ENCODE measurements at regions not wholly inside any gene's neighbourhood (a gene's known extent, or its start where the extent isn't known, plus 50 kb on each side); places are given as distances from the start of the nearest gene placed in this dataset.
A peak's percentile ranks its signal among the peaks of the same experiment; 100 is the strongest.

DNA sequence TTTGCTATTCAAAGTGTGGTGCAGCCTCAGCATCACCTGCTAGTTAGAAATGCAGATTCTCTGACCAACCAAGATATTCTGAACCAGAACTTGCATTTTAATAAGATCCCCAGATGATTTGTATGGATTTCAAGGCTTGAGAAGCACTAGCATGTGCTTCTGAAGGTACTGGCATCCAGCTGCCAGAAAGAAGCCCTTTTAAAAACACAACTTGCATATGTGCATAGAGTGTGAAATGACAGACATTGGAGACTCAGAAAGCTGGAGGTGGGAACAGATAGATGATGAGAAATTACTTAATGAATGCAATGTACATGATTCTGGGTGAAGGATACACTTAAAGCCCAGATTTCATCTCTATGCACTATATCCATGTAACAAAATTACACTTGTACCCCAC is 409.3 kb upstream of the SPTLC3 start:
- H3K9me3 ChIP-seq (ENCODE audit: low read depth) = no peaks in the 10 kb centered on the region
- no peak for DNase-seq (ENCODE audit: low spot score)
- H3K36me3 ChIP-seq (replicated peaks; ENCODE audit: insufficient read depth, low read depth) = no peaks in the 10 kb centered on the region
- no peak for TF ChIP-seq EZH2phosphoT487 (IDR thresholded peaks at IDR 0.05; ENCODE audit: low read depth, severe bottlenecking, unreplicated experiment)
- TF ChIP-seq EZH2 (IDR thresholded peaks at IDR 0.05; ENCODE audit: borderline replicate concordance) = no peak
- TF ChIP-seq, protein P1, sequence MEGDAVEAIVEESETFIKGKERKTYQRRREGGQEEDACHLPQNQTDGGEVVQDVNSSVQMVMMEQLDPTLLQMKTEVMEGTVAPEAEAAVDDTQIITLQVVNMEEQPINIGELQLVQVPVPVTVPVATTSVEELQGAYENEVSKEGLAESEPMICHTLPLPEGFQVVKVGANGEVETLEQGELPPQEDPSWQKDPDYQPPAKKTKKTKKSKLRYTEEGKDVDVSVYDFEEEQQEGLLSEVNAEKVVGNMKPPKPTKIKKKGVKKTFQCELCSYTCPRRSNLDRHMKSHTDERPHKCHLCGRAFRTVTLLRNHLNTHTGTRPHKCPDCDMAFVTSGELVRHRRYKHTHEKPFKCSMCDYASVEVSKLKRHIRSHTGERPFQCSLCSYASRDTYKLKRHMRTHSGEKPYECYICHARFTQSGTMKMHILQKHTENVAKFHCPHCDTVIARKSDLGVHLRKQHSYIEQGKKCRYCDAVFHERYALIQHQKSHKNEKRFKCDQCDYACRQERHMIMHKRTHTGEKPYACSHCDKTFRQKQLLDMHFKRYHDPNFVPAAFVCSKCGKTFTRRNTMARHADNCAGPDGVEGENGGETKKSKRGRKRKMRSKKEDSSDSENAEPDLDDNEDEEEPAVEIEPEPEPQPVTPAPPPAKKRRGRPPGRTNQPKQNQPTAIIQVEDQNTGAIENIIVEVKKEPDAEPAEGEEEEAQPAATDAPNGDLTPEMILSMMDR (IDR thresholded peaks at IDR 0.05; ENCODE audit: poor library complexity) = no peak
- peaks cover 9% of the 10 kb centered on the region for H3K4me1 ChIP-seq (ENCODE audit: insufficient read depth)
- H3K79me2 ChIP-seq = no peaks in the 10 kb centered on the region
- no peaks in the 10 kb centered on the region for H4K20me1 ChIP-seq (ENCODE audit: insufficient read depth, poor library complexity, severe bottlenecking)
- no peak overlapping the region for H3K27ac ChIP-seq
- no peak overlapping the region for H3K4me2 ChIP-seq
- no peak overlapping the region for H3K4me3 ChIP-seq
- no peak overlapping the region for H2AFZ ChIP-seq
- no peaks in the 10 kb centered on the region for H3K9me2 ChIP-seq (replicated peaks; ENCODE audit: insufficient read depth)
- H3K27me3 ChIP-seq = no peaks in the 10 kb centered on the region

DNA sequence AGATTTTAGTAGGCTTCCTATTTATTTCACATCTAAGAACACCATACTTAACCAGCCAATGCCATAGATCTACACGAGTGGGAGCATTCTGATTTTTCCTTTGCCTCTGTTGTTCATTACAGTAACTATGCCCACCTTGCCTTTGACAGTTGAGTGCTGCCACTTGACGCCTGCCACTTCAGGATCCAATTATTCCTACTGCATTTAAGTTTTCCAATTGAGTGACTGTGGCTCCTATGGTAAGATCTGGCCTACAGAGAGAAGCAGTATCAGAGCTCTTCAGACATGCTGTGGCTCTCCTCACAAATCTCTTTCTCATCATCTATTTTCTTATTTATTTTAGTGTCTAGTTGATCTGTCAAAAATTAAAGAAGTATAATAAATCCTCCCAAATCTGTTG is 403.0 kb upstream of the SPTLC3 start:
- H3K9me3 ChIP-seq (ENCODE audit: low read depth) = no peaks in the 10 kb centered on the region
- no peaks in the 10 kb centered on the region for H3K79me2 ChIP-seq
- H2AFZ ChIP-seq = no peak overlapping the region
- no peaks in the 10 kb centered on the region for H3K4me1 ChIP-seq (ENCODE audit: insufficient read depth)
- no peaks in the 10 kb centered on the region for H3K9me2 ChIP-seq (replicated peaks; ENCODE audit: insufficient read depth)
- H3K36me3 ChIP-seq (replicated peaks; ENCODE audit: insufficient read depth, low read depth) = no peaks in the 10 kb centered on the region
- H3K27me3 ChIP-seq = no peaks in the 10 kb centered on the region
- H3K27ac ChIP-seq = no peak overlapping the region
- WGBS (ENCODE audit: low lambda C conversion rate, missing lambda C conversion rate) = 86% methylated on average over 2 of the region's 2 CpGs
- H3K4me3 ChIP-seq = no peak overlapping the region
- no peaks in the 10 kb centered on the region for H4K20me1 ChIP-seq (ENCODE audit: insufficient read depth, poor library complexity, severe bottlenecking)
- H3K4me2 ChIP-seq = peak overlapping the region; percentile 10
- DNase-seq (ENCODE audit: low spot score) = no peak
- TF ChIP-seq, protein P1 (IDR thresholded peaks at IDR 0.05; ENCODE audit: poor library complexity) = no peak
- TF ChIP-seq EZH2 (IDR thresholded peaks at IDR 0.05; ENCODE audit: borderline replicate concordance) = no peak
- TF ChIP-seq EZH2phosphoT487 (IDR thresholded peaks at IDR 0.05; ENCODE audit: low read depth, severe bottlenecking, unreplicated experiment) = no peak

DNA sequence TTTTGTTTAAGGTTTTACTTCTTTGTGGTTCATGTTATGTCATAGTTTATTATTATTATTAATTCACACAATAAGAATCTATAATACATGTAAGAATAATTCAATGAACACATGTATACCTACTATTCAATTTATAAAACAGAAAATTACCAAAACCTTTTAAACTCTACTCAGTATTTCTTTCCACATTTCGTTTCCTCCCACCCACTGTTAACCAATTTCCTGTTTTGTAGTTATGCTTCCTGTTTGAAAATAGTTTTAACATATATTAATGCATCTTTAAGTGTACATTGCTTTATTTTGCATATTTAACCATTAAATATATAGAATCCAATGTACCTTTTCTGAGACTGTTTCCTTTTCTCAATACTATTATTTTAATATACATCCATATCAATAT is 397.9 kb upstream of the SPTLC3 start:
- Histone ChIP-seq H4K20me1 (ENCODE audit: insufficient read depth, poor library complexity, severe bottlenecking) (no peaks in the 10 kb centered on the region), H3K27ac (no peak overlapping the region), H3K4me3 (no peak overlapping the region), H3K27me3 (no peaks in the 10 kb centered on the region), H3K9me2 (replicated peaks; ENCODE audit: insufficient read depth) (no peaks in the 10 kb centered on the region), H3K36me3 (replicated peaks; ENCODE audit: insufficient read depth, low read depth) (no peaks in the 10 kb centered on the region), H2AFZ (no peak overlapping the region), H3K4me1 (ENCODE audit: insufficient read depth) (no peaks in the 10 kb centered on the region), H3K79me2 (no peaks in the 10 kb centered on the region), H3K9me3 (ENCODE audit: low read depth) (no peaks in the 10 kb centered on the region), H3K4me2 (no peak overlapping the region)
- 82% methylated on average over 1 of the region's 1 CpG for WGBS (ENCODE audit: low lambda C conversion rate, missing lambda C conversion rate)
- DNase-seq (ENCODE audit: low spot score) = no peak
- TF ChIP-seq EZH2 (IDR thresholded peaks at IDR 0.05; ENCODE audit: borderline replicate concordance) (no peak), EZH2phosphoT487 (IDR thresholded peaks at IDR 0.05; ENCODE audit: low read depth, severe bottlenecking, unreplicated experiment) (no peak)
- TF ChIP-seq, protein P1 (IDR thresholded peaks at IDR 0.05; ENCODE audit: poor library complexity) = no peak

DNA sequence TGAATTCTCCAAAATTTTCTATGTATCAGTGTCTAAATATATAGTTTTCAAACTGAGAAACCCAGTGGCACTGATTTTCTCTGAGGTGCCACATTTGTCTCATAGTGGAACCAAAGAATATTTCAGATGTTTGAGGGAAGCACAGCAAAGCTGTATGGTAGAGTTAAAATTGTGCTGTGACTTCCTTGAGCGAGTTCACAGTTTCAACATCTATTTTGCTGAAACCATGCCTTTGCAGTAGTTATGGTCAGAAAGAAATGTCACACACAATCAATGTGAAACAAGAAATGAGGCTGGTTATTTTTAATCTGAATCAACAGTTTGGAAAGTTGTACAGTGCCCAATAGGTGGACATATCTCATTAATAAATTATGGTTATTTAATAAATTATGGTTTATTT is 394.0 kb upstream of the SPTLC3 start:
- no peaks in the 10 kb centered on the region for H4K20me1 ChIP-seq (ENCODE audit: insufficient read depth, poor library complexity, severe bottlenecking)
- H3K9me3 ChIP-seq (ENCODE audit: low read depth) = no peaks in the 10 kb centered on the region
- WGBS (ENCODE audit: low lambda C conversion rate, missing lambda C conversion rate) = 100% methylated on average over 1 of the region's 1 CpG
- H3K36me3 ChIP-seq (replicated peaks; ENCODE audit: insufficient read depth, low read depth) = no peaks in the 10 kb centered on the region
- no peaks in the 10 kb centered on the region for H3K4me1 ChIP-seq (ENCODE audit: insufficient read depth)
- TF ChIP-seq EZH2phosphoT487 (IDR thresholded peaks at IDR 0.05; ENCODE audit: low read depth, severe bottlenecking, unreplicated experiment) (no peak), EZH2 (IDR thresholded peaks at IDR 0.05; ENCODE audit: borderline replicate concordance) (no peak)
- TF ChIP-seq, protein P1 (IDR thresholded peaks at IDR 0.05; ENCODE audit: poor library complexity) = no peak
- H2AFZ ChIP-seq = no peak overlapping the region
- no peak for DNase-seq (ENCODE audit: low spot score)
- no peak overlapping the region for H3K4me2 ChIP-seq
- H3K27me3 ChIP-seq = no peaks in the 10 kb centered on the region
- H3K4me3 ChIP-seq = no peak overlapping the region
- H3K9me2 ChIP-seq (replicated peaks; ENCODE audit: insufficient read depth) = no peaks in the 10 kb centered on the region
- H3K79me2 ChIP-seq = no peaks in the 10 kb centered on the region
- no peak overlapping the region for H3K27ac ChIP-seq

Measured in hepatocyte (in vitro differentiated cells).